Fibroblast of lung (primary cell): ENCODE measurements at regions not wholly inside any gene's neighbourhood (a gene's known extent, or its start where the extent isn't known, plus 50 kb on each side); places are given as distances from the start of the nearest gene placed in this dataset.
"Not testable (repeated sequence)": the region's sequence is repeated elsewhere in the genome, so short reads cannot be mapped to it uniquely, and the experiment has no call there.

Experiments used
- DNase-seq, 2 donors: peaks; one replicate each; pipeline versions ENCODE4 v3.0.0 to v3.0.0-alpha.2; 2010; ENCODE audit warnings: low read depth in 2 of 2
- H2AFZ ChIP-seq: 2 replicates; pipeline ENCODE4 v1.5.1; 2012; ENCODE audit warnings: low read length, control low read depth, inconsistent platforms
- H3K27ac ChIP-seq: 2 replicates; pipeline ENCODE4 v1.5.1; 2011; ENCODE audit warnings: low read length, control low read depth; ENCODE audit not compliant: insufficient read depth
- H3K27me3 ChIP-seq: 2 replicates; pipeline ENCODE4 v1.5.1; 2011; ENCODE audit warnings: mild to moderate bottlenecking, low read length; ENCODE audit not compliant: control insufficient read depth, insufficient read depth
- H3K36me3 ChIP-seq: 2 replicates; pipeline ENCODE4 v1.5.1; 2011; ENCODE audit warnings: low read length; ENCODE audit not compliant: control insufficient read depth, insufficient read depth
- H3K4me1 ChIP-seq: 2 replicates; pipeline ENCODE4 v1.5.1; 2011; ENCODE audit warnings: low read length; ENCODE audit not compliant: control insufficient read depth, insufficient read depth; ENCODE audit errors: extremely low read depth
- H3K4me2 ChIP-seq: 2 replicates; pipeline ENCODE4 v1.5.1; 2011; ENCODE audit warnings: low read length, control low read depth; ENCODE audit not compliant: insufficient read depth; ENCODE audit errors: extremely low read depth
- H3K4me3 ChIP-seq, 4 experiments: fragments of 200-600 bp in 1 of 4; sonication (generic) in 1 of 4; replicated peaks in 1 of 4; 2 replicates each; pipeline ENCODE4 v1.5.1; 2011 to 2016; ENCODE audit warnings: low read length in 4 of 4, low read depth in 3 of 4, mild to moderate bottlenecking in 3 of 4, control low read depth in 2 of 4, inconsistent platforms in 1 of 4, mixed read lengths in 1 of 4; ENCODE audit not compliant: insufficient read depth in 1 of 4; ENCODE audit errors: control extremely low read depth in 1 of 4
- H3K79me2 ChIP-seq: 2 replicates; pipeline ENCODE4 v1.5.1; 2012; ENCODE audit warnings: mild to moderate bottlenecking, low read length, inconsistent platforms; ENCODE audit not compliant: control insufficient read depth, insufficient read depth
- H3K9ac ChIP-seq: 2 replicates; pipeline ENCODE4 v1.5.1; 2011; ENCODE audit warnings: mild to moderate bottlenecking, low read length, control low read depth; ENCODE audit not compliant: insufficient read depth
- H3K9me3 ChIP-seq: 2 replicates; pipeline ENCODE4 v1.5.1; 2012; ENCODE audit warnings: low read depth, low read length; ENCODE audit not compliant: control insufficient read depth, insufficient read depth
- H4K20me1 ChIP-seq: 2 replicates; pipeline ENCODE4 v1.5.1; 2011; ENCODE audit warnings: low read length; ENCODE audit not compliant: control insufficient read depth, insufficient read depth; ENCODE audit errors: extremely low read depth
- EZH2 ChIP-seq: IDR thresholded peaks from 2 replicates; pipeline ENCODE4 v1.5.1; 2012; ENCODE audit warnings: low read length, control low read depth, mild to moderate bottlenecking; ENCODE audit errors: missing control alignments
- TF ChIP-seq, protein P1 (sequence below), 2 donors: IDR thresholded peaks in 1 of 2; conservative IDR thresholded peaks in 1 of 2; 1 replicate in 1 of 2; 2 replicates in 1 of 2; pipeline ENCODE4 v1.5.1; 2011 to 2012; ENCODE audit warnings: low read length in 2 of 2, control low read depth in 1 of 2, inconsistent platforms in 1 of 2, low read depth in 1 of 2, mild to moderate bottlenecking in 1 of 2

DNA sequence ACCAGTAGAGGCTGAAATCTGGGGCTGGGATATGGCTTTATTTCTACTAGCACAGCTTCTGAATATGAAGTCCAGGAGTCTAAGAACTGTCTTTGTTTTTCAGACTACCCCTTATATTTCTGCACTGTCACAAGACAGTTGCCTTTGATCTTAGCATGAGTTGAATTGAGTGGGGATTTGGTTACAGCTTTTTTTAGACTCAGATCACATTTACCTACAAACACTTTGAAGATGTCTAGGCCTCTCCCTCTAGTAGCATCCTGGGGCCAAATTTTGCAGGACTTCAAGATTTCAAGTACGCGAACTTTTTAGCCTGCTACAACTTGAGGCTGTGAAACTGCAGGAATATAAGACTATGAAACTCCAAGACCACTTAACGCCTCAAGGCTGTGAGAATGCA is 240.2 kb downstream of the NEBL start:
- H3K9me3 ChIP-seq: no peaks in the 10 kb centered on the region
- no peak overlapping the region for H3K4me3 ChIP-seq
- H3K27ac ChIP-seq: no peak overlapping the region
- H3K79me2 ChIP-seq: no peaks in the 10 kb centered on the region
- no peaks in the 10 kb centered on the region for H3K27me3 ChIP-seq
- H4K20me1 ChIP-seq: no peaks in the 10 kb centered on the region
- H2AFZ ChIP-seq: no peak overlapping the region
- H3K4me1 ChIP-seq: no peaks in the 10 kb centered on the region
- DNase-seq: no peak
- TF ChIP-seq EZH2: no peak
- TF ChIP-seq, protein P1, sequence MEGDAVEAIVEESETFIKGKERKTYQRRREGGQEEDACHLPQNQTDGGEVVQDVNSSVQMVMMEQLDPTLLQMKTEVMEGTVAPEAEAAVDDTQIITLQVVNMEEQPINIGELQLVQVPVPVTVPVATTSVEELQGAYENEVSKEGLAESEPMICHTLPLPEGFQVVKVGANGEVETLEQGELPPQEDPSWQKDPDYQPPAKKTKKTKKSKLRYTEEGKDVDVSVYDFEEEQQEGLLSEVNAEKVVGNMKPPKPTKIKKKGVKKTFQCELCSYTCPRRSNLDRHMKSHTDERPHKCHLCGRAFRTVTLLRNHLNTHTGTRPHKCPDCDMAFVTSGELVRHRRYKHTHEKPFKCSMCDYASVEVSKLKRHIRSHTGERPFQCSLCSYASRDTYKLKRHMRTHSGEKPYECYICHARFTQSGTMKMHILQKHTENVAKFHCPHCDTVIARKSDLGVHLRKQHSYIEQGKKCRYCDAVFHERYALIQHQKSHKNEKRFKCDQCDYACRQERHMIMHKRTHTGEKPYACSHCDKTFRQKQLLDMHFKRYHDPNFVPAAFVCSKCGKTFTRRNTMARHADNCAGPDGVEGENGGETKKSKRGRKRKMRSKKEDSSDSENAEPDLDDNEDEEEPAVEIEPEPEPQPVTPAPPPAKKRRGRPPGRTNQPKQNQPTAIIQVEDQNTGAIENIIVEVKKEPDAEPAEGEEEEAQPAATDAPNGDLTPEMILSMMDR (conservative IDR thresholded peaks at IDR 0.05 in 1 of 2, IDR thresholded peaks at IDR 0.05 in 1 of 2; ENCODE audit: low read depth in 1 of 2, low read length in 2 of 2): no peak
- no peak overlapping the region for H3K9ac ChIP-seq
- no peaks in the 10 kb centered on the region for H3K36me3 ChIP-seq
- no peak overlapping the region for H3K4me2 ChIP-seq

GRCh38 chr10:20652424-20652823 is 244.7 kb downstream of the NEBL start:
- H3K4me3 ChIP-seq, H3K27me3 ChIP-seq, H3K4me2 ChIP-seq, H4K20me1 ChIP-seq, H3K36me3 ChIP-seq, H3K4me1 ChIP-seq, H2AFZ ChIP-seq, H3K27ac ChIP-seq, H3K9me3 ChIP-seq, DNase-seq, H3K9ac ChIP-seq, H3K79me2 ChIP-seq: not testable (repeated sequence)

GRCh38 chr10:20648263-20648874 is 248.7 kb downstream of the NEBL start:
- no peak for TF ChIP-seq EZH2
- TF ChIP-seq, protein P1 (conservative IDR thresholded peaks at IDR 0.05 in 1 of 2, IDR thresholded peaks at IDR 0.05 in 1 of 2; ENCODE audit: low read depth in 1 of 2, low read length in 2 of 2): no peak
- Histone ChIP-seq H3K36me3 (no peaks in the 10 kb centered on the region), H3K4me3 (no peak overlapping the region), H3K4me2 (no peak overlapping the region), H3K27me3 (no peaks in the 10 kb centered on the region), H3K27ac (no peak overlapping the region), H4K20me1 (no peaks in the 10 kb centered on the region), H3K9ac (no peak overlapping the region), H2AFZ (no peak overlapping the region), H3K4me1 (no peaks in the 10 kb centered on the region), H3K79me2 (no peaks in the 10 kb centered on the region), H3K9me3 (no peaks in the 10 kb centered on the region)
- no peak for DNase-seq
